ENCODE measurements at regions not wholly inside any gene's neighbourhood (a gene's known extent, or its start where the extent isn't known, plus 50 kb on each side); places are given as distances from the start of the nearest gene placed in this dataset.

GRCh38 chr13:40338217-40338616 lies 328.2 kb downstream of the FOXO1 start:
- TF ChIP-seq POLR2A (IDR thresholded peaks at IDR 0.05): no peak
- TF ChIP-seq CTCF (IDR thresholded peaks at IDR 0.05): no peak
